ENCODE measurements at regions not wholly inside any gene's neighbourhood (a gene's known extent, or its start where the extent isn't known, plus 50 kb on each side); places are given as distances from the start of the nearest gene placed in this dataset.

DNA sequence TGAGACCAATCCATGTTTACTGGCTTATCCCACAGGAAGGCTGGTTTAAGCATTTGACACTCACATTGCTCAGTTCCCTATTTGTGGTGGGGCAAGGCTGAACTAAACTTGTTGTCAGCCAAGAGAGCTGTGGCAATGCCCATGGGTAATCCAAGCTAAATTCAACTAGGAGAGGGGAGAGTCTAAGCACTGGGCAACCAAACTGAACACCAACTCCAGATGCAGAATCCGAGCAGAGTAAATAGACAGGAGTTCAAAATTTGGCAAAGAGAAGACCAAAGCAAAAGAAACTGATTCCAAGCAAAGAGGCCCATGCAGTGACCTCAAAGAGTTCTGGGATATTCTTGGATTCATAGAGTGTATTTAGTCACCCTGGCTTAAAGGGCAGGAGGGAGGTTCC is 106.5 kb upstream of the NT5E start:
- TF ChIP-seq CTCF (IDR thresholded peaks at IDR 0.05; ENCODE audit: low read depth, low read length, poor library complexity, severe bottlenecking) (no peak), EZH2phosphoT487 (IDR thresholded peaks at IDR 0.05; ENCODE audit: borderline replicate concordance, low read length) (no peak)

Data from DOHH2 (cell line).